OCI-M2 (cell line): ENCODE measurements at regions not wholly inside any gene's neighbourhood (a gene's known extent, or its start where the extent isn't known, plus 50 kb on each side); places are given as distances from the start of the nearest gene placed in this dataset.

Source experiments
- DNase-seq: peaks from one replicate; lab custom pipeline; 2025; ENCODE audit not compliant: unreplicated experiment; lab: John Stamatoyannopoulos, UW

DNA sequence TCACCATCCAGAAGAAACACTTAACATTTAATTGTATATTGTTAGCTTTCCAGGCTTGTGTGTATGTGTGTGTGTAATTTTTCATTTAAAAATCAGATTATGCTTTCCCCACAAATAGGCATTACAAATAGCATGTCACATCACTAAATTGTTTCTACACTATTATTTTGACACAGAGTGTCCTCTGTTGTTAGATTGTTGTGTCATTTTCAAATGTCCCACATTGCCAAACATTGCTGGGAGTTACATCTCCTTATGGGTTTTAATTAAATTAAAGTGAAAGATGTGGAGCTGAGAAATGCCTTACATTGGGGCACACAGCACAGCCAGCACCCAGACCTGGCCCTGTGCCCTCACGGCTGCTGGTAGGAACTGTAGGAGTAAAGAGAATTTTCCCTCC is 295.6 kb downstream of the ZEB1 start:
- DNase-seq = no peak

DNA sequence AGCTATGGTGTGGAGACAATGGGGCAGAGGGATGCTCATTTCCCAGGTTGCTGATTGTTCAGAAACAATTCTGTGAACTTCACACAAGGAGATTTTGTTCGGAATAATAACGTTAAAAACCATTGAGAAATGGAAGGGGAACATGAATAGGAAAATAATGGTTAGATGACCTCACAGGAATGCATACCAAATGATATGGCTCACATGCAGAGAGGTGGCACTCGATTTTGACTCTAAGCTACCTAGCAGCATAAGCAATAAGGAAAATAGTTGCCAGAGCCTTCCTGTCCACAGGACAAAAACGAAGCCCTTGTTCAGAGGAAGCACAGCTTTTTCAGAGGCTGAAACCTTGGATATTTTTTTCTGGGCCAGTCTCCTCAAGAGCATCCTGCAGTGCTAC is 293.1 kb downstream of the ZEB1 start:
- no peak for DNase-seq

DNA sequence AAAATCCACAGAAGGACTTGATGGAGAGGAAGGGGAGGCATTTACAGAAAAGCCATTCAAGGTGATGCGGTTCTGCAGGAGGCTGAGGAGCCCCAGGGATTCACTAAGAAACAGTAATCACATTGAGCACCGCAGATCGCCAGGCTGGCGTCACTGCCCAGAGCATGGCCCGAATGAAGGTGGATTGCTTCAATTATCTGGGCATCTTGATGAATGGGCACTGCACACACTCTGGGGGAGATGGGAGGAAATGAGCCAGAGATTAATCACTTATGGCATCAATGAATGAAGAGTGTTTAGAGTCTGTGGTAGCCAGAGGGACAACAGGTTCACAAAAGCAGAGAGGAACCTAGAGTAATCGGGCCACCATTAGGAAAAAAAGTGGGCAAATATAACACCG is 292.1 kb downstream of the ZEB1 start:
- DNase-seq = no peak

DNA sequence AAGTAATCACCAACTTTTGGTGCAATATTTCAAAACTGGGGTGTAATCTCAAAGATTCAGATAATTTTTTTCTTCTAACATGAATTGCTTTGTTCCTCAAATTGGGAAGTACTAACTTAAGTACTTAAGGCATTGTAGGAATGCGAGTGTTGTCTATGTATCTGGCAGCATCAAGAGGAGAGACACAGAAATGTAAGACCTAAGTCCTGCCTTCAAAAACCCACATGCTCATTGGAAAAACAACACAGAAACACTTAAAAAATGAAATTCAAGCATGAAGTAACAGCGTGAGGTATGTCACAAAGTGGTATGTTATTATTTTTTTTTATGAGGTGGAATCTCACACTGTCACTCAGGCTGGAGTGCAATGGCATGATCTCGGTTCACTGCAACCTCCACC is 288.5 kb downstream of the ZEB1 start:
- no peak for DNase-seq

DNA sequence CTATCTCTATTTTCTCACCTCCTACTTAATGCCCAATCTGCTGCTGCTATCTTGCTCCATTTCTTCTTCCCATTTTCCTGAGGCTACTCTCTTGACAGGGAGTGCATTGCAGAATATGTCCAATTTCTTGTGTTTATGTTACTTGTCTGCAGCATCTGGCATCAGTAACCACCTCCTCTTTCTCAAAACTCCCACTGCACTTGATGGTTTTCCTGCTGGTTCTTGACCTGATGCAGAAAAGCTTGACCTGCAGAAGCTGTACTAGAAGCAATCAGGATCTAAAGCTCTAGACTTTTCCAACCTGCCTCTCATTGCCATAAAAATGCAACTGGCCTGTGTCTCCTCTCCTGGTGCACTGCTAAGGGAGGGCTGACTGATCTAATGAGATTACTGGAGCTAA is 287.8 kb downstream of the ZEB1 start:
- DNase-seq = no peak

DNA sequence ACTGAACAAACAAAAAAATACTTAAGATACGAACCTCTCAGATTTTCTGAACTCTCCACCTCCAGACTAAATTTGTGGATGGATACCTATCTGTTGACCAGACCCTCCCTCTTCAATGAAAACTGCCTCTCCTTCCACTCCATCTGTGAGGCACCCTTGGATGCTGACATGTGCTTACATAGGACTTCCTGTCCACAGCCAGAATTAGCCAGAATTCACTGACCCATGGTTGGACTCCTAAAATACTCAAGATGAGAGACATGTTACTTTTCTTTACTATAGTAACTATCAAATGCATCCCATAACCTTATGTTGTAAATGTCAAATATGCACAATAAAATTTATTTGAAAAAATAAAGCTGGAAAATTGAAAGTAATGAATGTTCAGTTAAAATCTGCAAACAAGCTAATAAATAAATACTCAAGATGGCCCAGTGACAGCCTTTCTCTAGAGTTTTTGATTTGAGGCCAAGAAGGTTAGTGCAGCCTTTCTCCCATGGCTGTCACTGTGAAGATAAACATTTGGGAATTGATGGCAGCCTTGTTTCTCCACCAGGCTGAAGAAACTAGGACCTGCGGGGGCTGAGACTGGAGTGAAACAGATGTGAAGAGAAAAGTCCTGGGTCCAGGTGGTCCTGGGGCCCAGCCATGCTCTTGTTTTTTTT is 287.0 kb downstream of the ZEB1 start:
- DNase-seq = no peak

DNA sequence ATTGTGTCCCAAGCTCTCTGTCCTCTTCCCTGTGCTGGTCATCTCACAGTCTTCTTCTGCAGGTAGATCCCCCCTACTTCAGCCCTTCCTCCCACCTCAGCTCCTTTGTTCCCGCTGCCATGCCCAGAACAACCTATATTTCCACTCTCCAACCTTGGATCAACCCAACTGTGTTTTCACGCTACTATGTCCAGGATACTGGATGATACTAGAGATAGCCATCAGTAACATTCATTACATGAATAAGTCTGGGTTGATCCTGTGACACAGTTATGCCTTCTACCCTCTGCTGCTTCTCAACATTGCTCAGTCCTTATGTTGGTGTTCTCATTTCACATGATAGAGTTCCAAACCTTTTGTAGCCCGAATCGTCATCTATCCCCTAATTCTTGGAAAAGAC is 286.4 kb downstream of the ZEB1 start:
- no peak for DNase-seq

DNA sequence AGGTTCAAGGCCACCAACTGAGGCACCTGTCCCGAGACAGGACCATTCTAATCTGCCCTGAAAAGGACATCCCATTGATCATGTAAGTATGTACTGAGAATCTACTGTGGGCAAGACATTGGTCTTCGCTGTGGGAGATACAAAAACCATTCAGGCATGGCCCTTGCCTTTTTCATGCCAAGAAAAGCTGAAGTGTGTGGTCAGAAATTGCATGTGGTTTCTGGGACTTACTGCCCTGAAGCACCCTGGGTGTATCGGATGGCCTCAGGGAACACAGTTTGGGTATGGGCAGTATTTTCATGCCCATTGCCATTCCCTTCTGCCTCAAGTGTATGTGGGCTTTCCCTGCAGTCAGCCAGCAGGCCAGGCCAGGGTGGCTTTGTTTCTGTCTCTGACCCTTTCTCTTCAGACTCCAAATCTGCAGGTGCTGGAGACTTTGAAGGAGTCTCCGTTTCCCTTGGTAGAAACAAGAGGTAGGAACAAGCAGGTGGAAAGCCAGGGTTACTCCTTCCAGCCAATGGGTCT is 285.7 kb downstream of the ZEB1 start:
- DNase-seq = no peak

DNA sequence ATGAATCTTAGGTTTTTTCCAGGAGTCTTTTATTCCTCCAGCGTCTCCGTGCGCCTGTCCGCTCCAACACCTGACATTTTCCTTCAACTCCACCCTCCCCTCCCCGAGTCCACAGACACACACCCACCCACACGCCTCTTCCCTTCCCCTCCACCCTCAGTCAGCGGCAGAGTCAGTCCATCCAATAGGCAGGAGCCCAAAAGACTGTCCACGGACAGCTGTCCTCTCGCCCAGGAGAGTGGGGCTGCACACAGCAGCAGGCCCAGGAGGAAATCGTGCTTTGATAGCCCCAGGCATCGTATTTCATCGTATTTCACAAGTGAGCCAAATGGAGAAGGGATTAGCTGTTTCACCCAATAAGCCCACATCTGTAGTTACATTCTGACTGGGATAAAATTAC is 285.1 kb downstream of the ZEB1 start:
- no peak for DNase-seq

DNA sequence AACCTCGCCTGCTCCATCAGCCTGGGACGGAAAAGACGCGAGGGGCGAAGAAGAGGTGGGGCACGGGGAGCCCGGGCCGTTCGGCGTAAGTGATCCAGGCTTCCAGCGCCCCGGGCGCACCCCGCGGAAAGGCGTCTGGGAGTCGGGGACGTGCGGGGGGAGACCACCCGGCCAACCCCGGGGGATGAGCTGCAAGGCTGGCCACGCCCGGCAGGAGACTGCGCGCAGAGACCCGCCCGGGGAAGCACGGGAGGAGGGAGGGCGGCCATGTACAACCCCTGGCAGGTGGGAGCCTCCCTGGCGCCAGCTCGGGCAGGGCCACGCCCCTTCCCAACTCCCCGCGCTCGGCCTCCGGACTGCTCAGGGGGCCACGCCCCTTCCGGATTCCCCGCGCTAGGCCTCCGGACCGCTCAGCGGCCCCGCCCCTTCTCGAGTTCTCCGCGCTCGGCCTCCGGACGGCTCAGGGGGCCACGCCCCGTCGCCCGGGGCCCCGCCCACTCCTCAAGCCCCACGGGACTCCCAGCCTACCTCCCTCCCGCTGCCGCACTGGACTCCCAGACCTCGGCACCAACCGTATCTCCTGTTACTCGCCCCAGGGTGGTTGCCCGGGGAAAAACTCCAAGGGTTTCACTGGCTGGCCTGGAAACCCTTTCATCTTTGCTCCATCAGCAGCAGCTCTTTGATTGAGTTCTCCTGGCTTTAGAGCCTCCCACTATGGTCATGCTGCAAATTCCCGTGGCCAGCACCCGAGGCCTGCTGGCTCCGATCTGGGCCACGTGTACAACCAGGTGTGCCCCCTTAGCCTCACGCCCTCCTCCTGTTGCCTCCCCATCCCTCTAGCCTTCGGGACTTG is 284.4 kb downstream of the ZEB1 start:
- peak; percentile 60 for DNase-seq

DNA sequence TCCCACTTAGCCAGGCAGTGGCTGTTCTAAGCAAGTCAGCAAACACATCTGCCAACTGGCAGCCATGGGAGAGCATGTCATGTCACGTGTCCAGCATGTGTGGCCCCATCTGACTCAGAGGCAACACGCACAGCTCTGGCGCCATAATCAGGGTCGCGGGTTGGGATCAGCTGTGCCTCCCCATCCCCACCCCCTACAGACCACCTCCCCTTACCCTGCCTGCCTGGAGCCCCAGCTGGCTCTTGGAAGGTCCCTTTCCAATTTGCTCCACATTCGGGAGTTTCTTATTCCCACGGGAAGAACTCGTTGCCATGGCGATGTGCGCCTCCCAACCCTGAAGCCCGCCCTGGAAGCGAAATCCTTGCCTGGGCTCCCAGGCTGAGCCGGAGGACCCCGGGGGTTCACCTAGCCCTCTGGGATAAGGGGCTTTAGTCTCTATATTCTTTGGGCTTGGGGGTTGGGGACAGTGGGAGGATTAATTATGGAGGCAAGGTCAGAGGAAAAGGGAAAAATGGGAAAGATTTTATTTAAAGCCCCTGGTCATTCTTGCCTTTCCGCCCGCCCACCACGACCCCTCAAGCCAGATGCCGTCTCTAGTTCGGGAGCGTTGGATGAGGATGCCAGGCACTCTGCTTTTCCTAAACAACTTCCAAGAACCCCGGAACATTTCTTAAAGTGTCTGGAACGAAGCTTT is 283.7 kb downstream of the ZEB1 start:
- DNase-seq = no peak

DNA sequence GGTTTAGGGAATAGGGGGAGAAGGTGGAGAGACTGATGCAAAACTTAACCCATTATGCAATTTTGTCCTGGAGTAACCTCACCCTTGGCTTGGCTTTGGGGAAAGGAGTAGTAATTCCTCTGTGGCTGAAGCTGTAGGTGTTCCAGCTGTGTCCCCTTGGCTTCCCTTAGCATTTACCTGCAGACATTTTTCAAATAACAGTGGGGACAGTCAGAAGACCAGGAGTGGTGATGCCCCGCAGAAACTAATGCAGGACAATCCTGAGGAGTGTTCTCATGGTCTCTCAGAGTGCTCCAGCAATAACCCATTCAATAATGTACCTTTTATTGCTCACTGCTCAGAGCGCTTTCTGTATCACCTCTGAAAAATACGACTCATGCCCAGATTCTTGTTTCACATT is 282.1 kb downstream of the ZEB1 start:
- DNase-seq = no peak

DNA sequence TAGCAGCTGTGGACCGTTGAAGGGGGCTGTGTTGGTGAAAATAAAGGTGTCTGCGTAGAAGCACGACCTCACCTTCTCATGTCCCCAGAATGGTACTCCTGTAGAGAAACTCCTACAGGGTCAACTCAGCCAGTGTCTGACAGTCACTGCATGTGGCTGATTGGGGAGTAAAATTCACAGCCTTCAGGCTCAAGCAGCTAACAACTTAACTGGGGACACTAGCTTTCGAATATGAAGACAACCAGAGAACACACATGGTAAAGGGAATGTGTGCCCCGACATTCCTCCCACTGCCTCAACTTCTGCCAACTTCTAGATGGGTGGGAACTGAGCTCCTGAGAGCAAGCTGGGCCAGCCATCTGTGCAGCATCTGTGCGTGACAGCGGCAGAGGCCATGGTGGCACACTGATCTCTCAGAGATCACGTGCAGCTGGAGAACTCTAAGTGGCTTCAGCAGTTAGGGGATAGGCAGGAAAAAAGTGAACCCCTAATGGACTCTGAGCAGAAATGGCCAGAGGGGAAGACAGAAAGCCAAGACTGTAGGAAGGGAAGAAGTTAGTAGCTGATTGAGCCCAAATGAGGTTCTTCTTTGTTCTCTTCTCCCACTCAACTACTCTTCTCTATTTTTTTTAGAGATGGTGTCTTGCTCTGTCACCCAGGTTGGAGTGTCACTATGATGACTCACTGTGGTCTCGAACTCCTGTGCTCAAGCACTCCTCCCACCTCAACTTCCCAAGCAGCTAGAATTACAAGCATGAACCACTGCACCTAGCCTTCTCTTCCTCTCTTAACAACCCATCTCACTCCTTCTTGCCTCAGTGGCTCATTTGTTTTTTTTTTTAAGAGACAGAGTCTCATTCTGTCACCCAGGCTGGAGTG is 280.8 kb downstream of the ZEB1 start:
- no peak for DNase-seq

DNA sequence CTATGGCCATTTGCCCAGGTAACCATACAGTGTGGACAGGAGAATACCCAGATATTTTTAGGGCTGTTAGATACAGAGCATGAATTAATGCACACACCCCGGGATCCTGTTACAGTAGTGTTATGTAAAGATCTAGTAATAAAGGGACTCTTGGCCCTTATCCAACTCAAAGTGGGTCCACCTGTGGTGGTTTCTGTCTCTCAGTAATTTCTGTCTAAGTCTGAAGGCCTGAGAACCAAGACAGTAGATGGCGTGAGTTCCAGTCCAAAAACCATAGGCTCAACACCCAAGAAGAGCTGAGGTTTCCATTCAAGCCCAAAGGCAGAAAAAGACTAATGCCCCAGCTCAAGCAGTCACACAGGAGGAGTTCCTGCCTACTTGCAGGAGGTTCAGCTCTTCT is 277.7 kb downstream of the ZEB1 start:
- DNase-seq = no peak

DNA sequence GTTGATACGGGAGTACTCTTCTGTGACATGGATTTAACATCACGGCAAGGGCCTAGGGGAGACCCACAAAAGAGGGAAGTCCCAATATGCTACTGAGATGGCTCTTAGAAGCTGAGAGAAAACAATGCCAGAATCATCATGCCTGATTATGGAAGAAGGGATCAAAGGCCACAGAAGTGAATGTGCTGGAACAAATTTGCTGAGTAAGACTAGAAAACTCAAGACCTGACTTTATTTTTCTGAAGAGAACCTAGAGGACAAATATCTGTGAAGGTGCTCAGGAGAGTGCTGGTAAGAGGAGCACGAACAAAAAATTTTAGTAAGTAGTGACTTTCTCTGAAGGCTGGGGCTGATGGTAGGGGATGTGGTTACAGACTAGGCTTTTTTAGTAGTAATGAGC is 277.0 kb downstream of the ZEB1 start:
- DNase-seq = no peak

DNA sequence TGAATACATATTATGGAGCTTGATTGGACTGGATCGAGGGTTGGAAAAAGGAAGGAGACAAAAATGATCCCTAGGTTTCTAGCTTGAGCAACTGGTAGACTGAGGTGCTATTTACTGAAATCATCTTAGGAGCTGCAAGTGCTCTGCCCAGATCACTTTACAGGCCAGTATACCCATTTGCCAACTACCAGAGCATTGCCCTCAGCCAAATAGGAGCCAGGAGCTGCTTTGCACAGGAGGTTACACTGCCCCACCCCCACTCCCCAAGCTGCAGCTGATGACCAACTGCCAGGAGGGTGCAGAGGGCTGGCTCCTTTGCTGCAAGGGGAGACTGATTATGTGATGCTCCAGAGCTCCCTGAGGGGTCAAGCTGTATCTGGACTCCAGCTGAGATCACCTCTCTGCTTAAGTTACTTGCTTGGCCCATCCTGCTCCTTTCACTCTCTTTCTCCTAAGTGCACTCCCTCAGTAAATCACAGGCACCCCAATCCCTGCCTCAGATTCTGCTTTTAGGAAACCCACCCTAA is 275.4 kb downstream of the ZEB1 start:
- DNase-seq = no peak

DNA sequence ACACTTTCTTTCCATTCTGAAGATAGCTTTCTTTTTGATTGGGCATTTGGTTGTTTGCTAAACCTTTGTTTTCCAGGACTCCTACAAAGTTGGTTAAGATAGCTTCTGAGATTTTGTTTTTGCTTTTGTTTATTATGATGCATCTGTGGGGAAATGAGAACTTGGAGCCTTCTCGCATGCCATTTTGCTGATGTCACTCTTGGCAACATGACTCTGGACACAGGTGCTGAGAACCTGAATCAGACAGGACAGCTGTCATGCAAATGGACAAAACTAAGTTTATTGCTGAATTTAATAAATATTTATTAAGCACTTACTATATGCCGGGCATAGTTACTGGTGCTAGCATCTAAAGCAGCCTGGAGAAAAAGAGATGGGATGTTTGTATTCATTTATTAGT is 274.1 kb downstream of the ZEB1 start:
- DNase-seq = no peak

DNA sequence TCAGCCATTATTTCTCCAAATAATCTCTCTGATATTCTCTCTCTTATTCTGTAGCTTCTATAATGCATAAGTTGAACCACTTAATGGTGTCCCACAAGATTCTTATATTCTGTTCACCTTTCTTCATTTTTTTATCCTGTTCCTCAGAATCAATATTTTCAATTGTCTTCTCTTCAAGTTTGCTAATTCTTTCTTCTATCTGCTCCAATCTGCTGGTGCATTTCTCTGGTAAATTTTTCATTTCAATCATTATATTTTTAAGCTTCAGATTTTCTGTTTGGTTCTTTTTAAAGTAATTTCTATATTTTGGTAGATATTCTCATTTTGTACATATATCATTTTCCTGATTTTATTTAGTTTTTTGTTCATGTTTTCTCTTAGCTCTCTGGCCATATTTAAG is 272.6 kb downstream of the ZEB1 start:
- DNase-seq = no peak

DNA sequence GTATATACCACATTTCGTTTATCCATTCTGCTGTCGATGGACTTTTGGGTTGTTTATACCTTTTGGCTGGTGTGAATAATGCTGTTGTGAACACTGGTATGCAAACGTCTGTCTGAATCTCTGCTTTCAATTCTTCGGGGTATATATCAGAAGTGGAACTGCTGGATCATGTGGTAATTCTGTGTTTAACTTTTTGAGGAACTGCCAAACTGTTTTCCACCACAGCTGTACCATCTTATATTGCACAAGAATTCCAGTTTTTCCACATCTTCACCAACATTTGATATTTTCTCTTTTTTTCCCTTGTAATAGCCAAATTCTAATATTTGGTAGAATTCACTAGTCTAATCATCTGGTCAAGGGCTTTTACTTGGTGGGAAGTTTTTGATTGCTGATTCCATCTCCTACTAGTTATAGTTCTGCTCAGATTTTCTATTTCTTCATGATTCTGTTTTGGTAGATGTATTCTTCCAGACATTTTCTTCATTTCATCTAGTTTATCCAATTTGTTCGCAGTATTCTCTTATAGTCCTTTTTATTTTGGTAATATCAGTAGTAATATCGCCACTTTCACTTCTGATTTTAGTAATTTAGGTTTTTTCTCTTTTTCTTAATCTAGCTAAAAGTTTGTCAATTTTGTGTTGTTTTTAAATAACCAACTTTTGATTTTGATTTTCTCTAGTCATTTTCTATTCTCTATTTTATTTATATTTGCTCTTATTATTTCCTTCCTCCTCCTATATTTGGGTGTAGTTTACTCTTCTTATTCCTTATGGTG is 271.2 kb downstream of the ZEB1 start:
- no peak for DNase-seq

DNA sequence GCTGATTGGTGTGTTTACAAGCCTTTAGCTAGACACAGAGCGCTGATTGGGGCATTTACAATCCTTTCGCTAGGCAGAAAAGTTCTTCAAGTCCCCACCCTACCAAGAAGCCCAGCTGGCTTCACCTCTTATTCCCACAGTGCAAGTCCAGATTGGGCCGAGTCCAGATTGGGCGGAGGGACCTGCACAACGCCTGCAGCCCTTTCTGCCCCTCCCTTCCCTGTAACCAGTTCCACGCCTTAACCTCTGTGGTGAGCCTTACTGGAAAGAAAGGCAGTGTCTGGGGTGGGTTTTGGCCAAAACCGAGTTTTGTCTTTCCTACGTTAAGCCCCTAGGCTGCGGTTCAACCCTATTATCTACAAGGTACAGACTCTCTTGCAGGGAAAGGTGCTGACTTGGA is 268.7 kb downstream of the ZEB1 start:
- DNase-seq = no peak
